ENCODE measurements at regions not wholly inside any gene's neighbourhood (a gene's known extent, or its start where the extent isn't known, plus 50 kb on each side); places are given as distances from the start of the nearest gene placed in this dataset.

- H3K4me3 ChIP-seq (replicated peaks in 1 of 3; ENCODE audit: insufficient read depth in 1 of 3, low read depth in 2 of 3, low read length in 3 of 3), result no peak overlapping the region
- no peak overlapping the region for H3K4me2 ChIP-seq (ENCODE audit: low read depth, low read length)
- WGBS (ENCODE audit: low lambda C conversion rate), result 18% methylated on average over 5 of the region's 5 CpGs
- H3K9me3 ChIP-seq (ENCODE audit: low read length), result peaks cover 69% of the 10 kb centered on the region
- no peak for FAIRE-seq
- no peaks in the 10 kb centered on the region for H4K20me1 ChIP-seq (ENCODE audit: insufficient read depth, low read length)
- no peak for DNase-seq (ENCODE audit: low spot score)
- no peaks in the 10 kb centered on the region for H3K27me3 ChIP-seq (ENCODE audit: control insufficient read depth in 1 of 2, insufficient read depth in 2 of 2, low read length in 2 of 2)
- H2AFZ ChIP-seq (ENCODE audit: low read length), result no peak overlapping the region
- no peak for ATAC-seq
- H3K36me3 ChIP-seq (replicated peaks in 1 of 2; ENCODE audit: control insufficient read depth in 1 of 2, insufficient read depth in 2 of 2, low read length in 2 of 2), result no peaks in the 10 kb centered on the region
- H3K4me1 ChIP-seq (ENCODE audit: insufficient read depth, low read length), result no peaks in the 10 kb centered on the region
- in situ Hi-C loops (cut with HindIII; ENCODE audit: extremely low pct_ligation_motif_present, low pct_unique_long_range_greater_than_20kb), result no loop called here
- no TSS peak for BruUV-seq (replicated peaks)
- TF ChIP-seq ESRRA (CRISPR knock-in tag; IDR thresholded peaks at IDR 0.05; ENCODE audit: low read depth), result no peak
- TF ChIP-seq ZNF350 (CRISPR knock-in tag; IDR thresholded peaks at IDR 0.05; ENCODE audit: borderline replicate concordance, low read depth), result no peak
- no peak for TF ChIP-seq AKAP8 (CRISPR knock-in tag; IDR thresholded peaks at IDR 0.05)
- TF ChIP-seq KDM6A (CRISPR knock-in tag; IDR thresholded peaks at IDR 0.05; ENCODE audit: low read depth), result no peak
- TF ChIP-seq ARID2 (CRISPR knock-in tag; IDR thresholded peaks at IDR 0.05; ENCODE audit: borderline replicate concordance), result no peak
- no peak for TF ChIP-seq ZGPAT (CRISPR knock-in tag; IDR thresholded peaks at IDR 0.05)
- no peak for TF ChIP-seq MTA3 (CRISPR knock-in tag; IDR thresholded peaks at IDR 0.05)
- TF ChIP-seq THAP11 (CRISPR knock-in tag; IDR thresholded peaks at IDR 0.05), result no peak
- TF ChIP-seq ZSCAN22 (CRISPR knock-in tag; IDR thresholded peaks at IDR 0.05), result no peak
- no peak for TF ChIP-seq ZNF576 (CRISPR knock-in tag; IDR thresholded peaks at IDR 0.05)
- TF ChIP-seq KLF16 (CRISPR knock-in tag; IDR thresholded peaks at IDR 0.05), result no peak
- TF ChIP-seq MXD1 (CRISPR knock-in tag; IDR thresholded peaks at IDR 0.05), result no peak
- TF ChIP-seq ZBTB8A (CRISPR knock-in tag; IDR thresholded peaks at IDR 0.05; ENCODE audit: borderline replicate concordance, low read depth), result no peak
- CTCF ChIA-PET (ENCODE audit: low intra/inter-chr PET ratio, low total read pairs), result no interaction called here
- no peak overlapping the region for H3K9ac ChIP-seq (ENCODE audit: insufficient read depth, low read depth, low read length)
- intact Hi-C loops (cut with micrococcal nuclease; ENCODE audit: unreplicated experiment), result no loop called here
- POLR2A ChIA-PET, result no interaction called here
- no peak overlapping the region for H3K27ac ChIP-seq (ENCODE audit: extremely low read length, insufficient read depth, low read length)
- no peaks in the 10 kb centered on the region for H3K79me2 ChIP-seq (ENCODE audit: insufficient read depth, low read length)
Observed at GRCh38 chr1:238499021-238499420, 608.3 kb upstream of the ZP4 start.
